Neural progenitor cell (in vitro differentiated cells): ENCODE measurements at regions not wholly inside any gene's neighbourhood (a gene's known extent, or its start where the extent isn't known, plus 50 kb on each side); places are given as distances from the start of the nearest gene placed in this dataset.

Experiments used
- DNase-seq: peaks from one replicate; pipeline ENCODE4 v3.0.0-alpha.2; 2016; ENCODE audit warnings: low spot score
- H2AFZ ChIP-seq: fragments of 200-600 bp; sonication (generic); replicated peaks from 2 replicates; pipeline ENCODE4 v1.6.1; 2016; ENCODE audit warnings: antibody characterized with exemption
- H3F3A ChIP-seq: fragments of 200-600 bp; sonication (generic); 2 replicates; pipeline ENCODE4 v1.6.1; 2016; ENCODE audit warnings: antibody characterized with exemption, low read depth
- H3K27ac ChIP-seq: fragments of 200-600 bp; sonication (generic); 2 replicates; pipeline ENCODE4 v1.5.1; 2016; ENCODE audit warnings: mild to moderate bottlenecking
- H3K27me3 ChIP-seq: fragments of 200-600 bp; sonication (generic); 2 replicates; pipeline ENCODE4 v1.6.1; 2016; ENCODE audit warnings: mild to moderate bottlenecking, moderate library complexity
- H3K36me3 ChIP-seq: fragments of 200-600 bp; sonication (generic); 2 replicates; pipeline ENCODE4 v1.5.1; 2016
- H3K4me1 ChIP-seq: fragments of 200-600 bp; sonication (generic); 2 replicates; pipeline ENCODE4 v1.6.1; 2016; ENCODE audit warnings: mixed run types
- H3K4me2 ChIP-seq: fragments of 200-600 bp; sonication (generic); 2 replicates; pipeline ENCODE4 v1.6.1; 2016
- H3K4me3 ChIP-seq: fragments of 200-600 bp; sonication (generic); 2 replicates; pipeline ENCODE4 v1.5.1; 2016
- H3K79me2 ChIP-seq: fragments of 200-600 bp; sonication (generic); 2 replicates; pipeline ENCODE4 v1.6.1; 2016; ENCODE audit warnings: low read depth
- H3K9ac ChIP-seq: fragments of 200-600 bp; sonication (generic); 2 replicates; pipeline ENCODE4 v1.6.1; 2016
- H3K9me3 ChIP-seq: fragments of 200-600 bp; sonication (generic); 2 replicates; pipeline ENCODE4 v1.5.1; 2016; ENCODE audit warnings: low read depth
- H4K20me1 ChIP-seq: fragments of 200-600 bp; sonication (generic); 2 replicates; pipeline ENCODE4 v1.6.1; 2016; ENCODE audit warnings: low read depth
- H3K27ac Mint-ChIP-seq: 3 replicates; pipeline ENCODE4 v1.8.0; 2021; ENCODE audit warnings: mixed read lengths
- H3K27me3 Mint-ChIP-seq: 2 replicates; pipeline ENCODE4 v1.8.0; 2022; ENCODE audit warnings: low read depth, mild to moderate bottlenecking, inconsistent platforms, moderate library complexity, mixed read lengths; ENCODE audit not compliant: insufficient read depth
- H3K36me3 Mint-ChIP-seq: 3 replicates; pipeline ENCODE4 v1.8.0; 2021; ENCODE audit warnings: mixed read lengths
- H3K4me1 Mint-ChIP-seq: 3 replicates; pipeline ENCODE4 v1.8.0; 2021; ENCODE audit warnings: mixed read lengths
- H3K4me3 Mint-ChIP-seq: 3 replicates; pipeline ENCODE4 v1.8.0; 2021; ENCODE audit warnings: mild to moderate bottlenecking, moderate library complexity, mixed read lengths
- H3K9me3 Mint-ChIP-seq: 3 replicates; pipeline ENCODE4 v1.8.0; 2020; ENCODE audit warnings: mixed read lengths
- CTCF ChIP-seq: fragments of 200-600 bp; sonication (generic); IDR thresholded peaks from 2 replicates; pipeline ENCODE4 v1.5.1; 2017; ENCODE audit warnings: antibody characterized with exemption, mild to moderate bottlenecking
- EZH2 ChIP-seq: fragments of 200-600 bp; sonication (generic); IDR thresholded peaks from 2 replicates; pipeline ENCODE4 v1.6.1; 2017; ENCODE audit warnings: antibody characterized with exemption, mild to moderate bottlenecking, moderate library complexity
- EZH2phosphoT487 ChIP-seq: fragments of 200-600 bp; sonication (generic); IDR thresholded peaks from 2 replicates; pipeline ENCODE4 v1.6.1; 2017; ENCODE audit warnings: antibody characterized with exemption

GRCh38 chr4:67106861-67107460, 438.3 kb downstream of the CENPC start:
- Histone ChIP-seq H3K4me1 (peaks cover 3% of the 10 kb centered on the region), H3K79me2 (no peaks in the 10 kb centered on the region), H3K36me3 (no peaks in the 10 kb centered on the region), H3K4me3 (no peak overlapping the region), H3K27ac (no peak overlapping the region), H4K20me1 (no peaks in the 10 kb centered on the region), H3K9me3 (no peaks in the 10 kb centered on the region), H2AFZ (peak overlapping the region; percentile 3), H3F3A (no peaks in the 10 kb centered on the region), H3K9ac (no peak overlapping the region), H3K27me3 (no peaks in the 10 kb centered on the region), H3K4me2 (no peak overlapping the region)
- H3K4me1 Mint-ChIP-seq = peaks cover 21% of the 10 kb centered on the region
- no peak for TF ChIP-seq CTCF
- no peak for TF ChIP-seq EZH2phosphoT487
- TF ChIP-seq EZH2 = no peak
- H3K27me3 Mint-ChIP-seq = no peaks in the 10 kb centered on the region
- peak; percentile 4 for DNase-seq
- no peaks in the 10 kb centered on the region for H3K9me3 Mint-ChIP-seq
- no peak overlapping the region for H3K4me3 Mint-ChIP-seq
- H3K27ac Mint-ChIP-seq = no peak overlapping the region
- H3K36me3 Mint-ChIP-seq = no peaks in the 10 kb centered on the region

- Histone ChIP-seq H3K36me3 (no peaks in the 10 kb centered on the region), H3F3A (no peaks in the 10 kb centered on the region), H3K4me1 (peaks cover 3% of the 10 kb centered on the region), H3K27ac (no peak overlapping the region), H4K20me1 (no peaks in the 10 kb centered on the region), H2AFZ (peak overlapping the region; percentile 34), H3K79me2 (no peaks in the 10 kb centered on the region), H3K4me2 (peak overlapping the region; percentile 13), H3K27me3 (no peaks in the 10 kb centered on the region), H3K9ac (no peak overlapping the region), H3K9me3 (no peaks in the 10 kb centered on the region), H3K4me3 (no peak overlapping the region)
- H3K27ac Mint-ChIP-seq = peak overlapping the region; percentile 48
- no peak overlapping the region for H3K4me3 Mint-ChIP-seq
- H3K4me1 Mint-ChIP-seq = peaks cover 26% of the 10 kb centered on the region
- no peaks in the 10 kb centered on the region for H3K36me3 Mint-ChIP-seq
- no peak for TF ChIP-seq EZH2
- no peak for TF ChIP-seq EZH2phosphoT487
- TF ChIP-seq CTCF = no peak
- peak; percentile 27 for DNase-seq
- no peaks in the 10 kb centered on the region for H3K9me3 Mint-ChIP-seq
- H3K27me3 Mint-ChIP-seq = no peaks in the 10 kb centered on the region
Observed at GRCh38 chr4:67104145-67104544, 441.2 kb downstream of the CENPC start.

GRCh38 chr4:67103001-67103747, 442.1 kb downstream of the CENPC start:
- no peaks in the 10 kb centered on the region for H4K20me1 ChIP-seq
- no peak overlapping the region for H3K4me3 ChIP-seq
- Mint-ChIP-seq H3K27ac (no peak overlapping the region), H3K9me3 (no peaks in the 10 kb centered on the region), H3K4me3 (no peak overlapping the region), H3K27me3 (no peaks in the 10 kb centered on the region), H3K36me3 (no peaks in the 10 kb centered on the region), H3K4me1 (peaks cover 26% of the 10 kb centered on the region)
- H3F3A ChIP-seq = no peaks in the 10 kb centered on the region
- TF ChIP-seq EZH2phosphoT487 (no peak), CTCF (no peak), EZH2 (no peak)
- H3K9ac ChIP-seq = no peak overlapping the region
- no peaks in the 10 kb centered on the region for H3K9me3 ChIP-seq
- H3K27me3 ChIP-seq = no peaks in the 10 kb centered on the region
- H3K79me2 ChIP-seq = no peaks in the 10 kb centered on the region
- no peak overlapping the region for H3K4me2 ChIP-seq
- DNase-seq = peak; percentile 5
- no peak overlapping the region for H2AFZ ChIP-seq
- H3K36me3 ChIP-seq = no peaks in the 10 kb centered on the region
- H3K4me1 ChIP-seq = peaks cover 3% of the 10 kb centered on the region
- H3K27ac ChIP-seq = no peak overlapping the region
